ENCODE measurements at regions not wholly inside any gene's neighbourhood (a gene's known extent, or its start where the extent isn't known, plus 50 kb on each side); places are given as distances from the start of the nearest gene placed in this dataset.

DNA sequence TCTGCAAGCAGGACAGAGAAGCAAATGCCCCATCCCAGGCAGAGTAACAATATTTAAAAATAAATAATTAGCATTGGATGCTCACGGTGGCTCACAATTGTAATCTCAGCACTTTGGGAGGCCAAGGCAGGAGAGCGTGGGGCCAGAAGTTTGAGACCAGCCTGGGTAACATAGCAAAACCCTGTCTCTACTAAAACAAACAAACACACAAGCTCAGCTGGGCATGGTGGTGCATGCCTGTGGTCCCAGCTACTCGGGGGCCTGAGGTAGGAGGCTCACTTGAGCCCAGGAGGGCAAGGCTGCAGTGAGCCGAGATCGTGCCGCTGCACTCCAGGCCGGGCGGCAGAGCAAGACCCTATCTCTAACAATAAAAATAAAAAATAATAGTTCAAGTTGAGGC, 74.7 kb upstream of the NCOR2 start:
- Histone ChIP-seq H3K27ac (ENCODE audit: low read length) (no peak overlapping the region), H3K36me3 (ENCODE audit: control insufficient read depth in 1 of 2, insufficient read depth in 2 of 2, low read length in 2 of 2) (no peaks in the 10 kb centered on the region), H3K4me3 (ENCODE audit: low read depth in 1 of 2, low read length in 2 of 2) (no peak overlapping the region), H3K9me3 (ENCODE audit: control insufficient read depth in 1 of 2, low read length in 2 of 2) (no peaks in the 10 kb centered on the region), H3K27me3 (ENCODE audit: low read depth, low read length) (no peaks in the 10 kb centered on the region), H3K4me1 (ENCODE audit: control insufficient read depth in 1 of 2, insufficient read depth in 2 of 2, low read length in 2 of 2) (peaks cover 0 to 7% of the 10 kb centered on the region in 2 donors)

DNA sequence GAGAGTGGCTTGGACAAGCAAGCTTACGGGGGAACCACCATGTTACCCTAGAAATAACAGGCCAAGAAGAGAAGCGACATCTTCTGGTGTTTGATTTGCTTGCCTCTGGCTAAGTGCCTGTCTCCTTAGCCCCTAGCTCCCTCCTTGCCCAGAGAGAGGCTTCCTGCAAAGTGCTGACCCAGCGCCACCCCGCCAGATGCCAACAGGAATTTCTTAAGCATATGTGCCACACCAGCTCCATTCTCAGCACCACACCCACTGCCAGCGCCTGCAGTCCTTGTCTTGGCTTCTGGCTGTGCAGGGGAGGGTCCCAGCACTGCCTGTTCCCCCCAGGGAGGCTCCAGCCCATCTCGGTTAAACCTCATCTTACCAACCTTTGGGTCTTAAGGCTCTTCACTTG, 74.2 kb upstream of the NCOR2 start:
- Histone ChIP-seq H3K27me3 (ENCODE audit: low read depth, low read length) (no peaks in the 10 kb centered on the region), H3K27ac (ENCODE audit: low read length) (no peak overlapping the region), H3K36me3 (ENCODE audit: control insufficient read depth in 1 of 2, insufficient read depth in 2 of 2, low read length in 2 of 2) (no peaks in the 10 kb centered on the region), H3K4me1 (ENCODE audit: control insufficient read depth in 1 of 2, insufficient read depth in 2 of 2, low read length in 2 of 2) (peaks cover 3 to 7% of the 10 kb centered on the region in 2 donors), H3K4me3 (ENCODE audit: low read depth in 1 of 2, low read length in 2 of 2) (no peak overlapping the region), H3K9me3 (ENCODE audit: control insufficient read depth in 1 of 2, low read length in 2 of 2) (no peaks in the 10 kb centered on the region)

DNA sequence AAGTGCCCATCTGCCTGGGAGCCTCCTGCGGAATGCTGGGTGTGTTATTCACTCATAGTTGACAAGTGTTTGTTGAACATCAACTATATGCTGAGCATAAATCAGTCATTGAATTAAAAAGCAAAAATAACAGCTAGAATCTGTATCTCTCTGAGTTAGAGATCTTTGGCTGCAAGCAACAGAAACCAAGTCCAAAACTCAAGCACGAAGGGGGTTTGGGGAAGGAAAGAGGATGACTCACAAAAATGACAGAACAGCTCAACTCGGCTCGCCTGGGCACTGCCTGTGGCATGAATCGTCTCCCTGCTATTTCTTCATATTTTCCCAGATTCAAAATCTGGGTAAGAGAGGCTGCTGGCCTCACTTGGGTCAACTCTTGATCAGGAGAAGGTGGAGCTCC, 72.6 kb upstream of the NCOR2 start:
- H3K4me1 ChIP-seq (ENCODE audit: control insufficient read depth in 1 of 2, insufficient read depth in 2 of 2, low read length in 2 of 2) = peaks cover 5 to 7% of the 10 kb centered on the region in 2 donors
- H3K36me3 ChIP-seq (ENCODE audit: control insufficient read depth in 1 of 2, insufficient read depth in 2 of 2, low read length in 2 of 2) = no peaks in the 10 kb centered on the region
- no peak overlapping the region for H3K4me3 ChIP-seq (ENCODE audit: low read depth in 1 of 2, low read length in 2 of 2)
- H3K27me3 ChIP-seq (ENCODE audit: low read depth, low read length) = no peaks in the 10 kb centered on the region
- H3K9me3 ChIP-seq (ENCODE audit: control insufficient read depth in 1 of 2, low read length in 2 of 2) = no peaks in the 10 kb centered on the region
- no peak overlapping the region for H3K27ac ChIP-seq (ENCODE audit: low read length)

DNA sequence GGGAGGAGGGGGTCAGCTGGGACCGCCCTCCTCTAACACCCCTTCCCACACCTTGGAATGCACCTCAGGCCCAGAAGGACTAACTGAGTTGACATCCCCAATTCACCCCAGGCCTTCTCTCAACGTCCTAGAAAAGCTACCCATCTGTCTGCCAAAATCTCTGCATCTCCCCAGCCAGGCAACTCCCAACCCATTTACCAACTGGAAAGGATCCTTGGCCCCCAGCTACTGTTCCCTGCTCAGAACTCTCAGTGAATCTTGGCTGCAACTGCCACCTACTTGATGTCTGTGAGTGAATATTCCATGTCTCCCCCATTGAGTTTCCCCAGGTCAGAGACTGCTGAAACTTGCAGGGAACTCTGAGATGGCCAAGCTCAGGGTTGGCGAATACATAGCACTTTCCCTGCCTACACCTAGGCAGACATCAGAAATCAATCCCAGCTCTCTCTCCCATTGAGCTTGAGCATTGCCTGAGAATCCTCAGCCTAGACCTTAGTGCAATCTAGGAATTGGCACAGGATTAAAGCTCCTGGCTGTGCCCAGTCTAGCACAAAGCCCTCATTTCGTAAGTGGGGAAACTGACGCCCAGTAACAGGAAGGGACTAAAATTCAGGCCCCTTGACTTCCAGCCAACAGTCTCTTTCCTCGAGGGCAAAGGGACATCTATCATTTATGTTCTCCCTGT, 71.9 kb upstream of the NCOR2 start:
- Histone ChIP-seq H3K4me1 (ENCODE audit: control insufficient read depth in 1 of 2, insufficient read depth in 2 of 2, low read length in 2 of 2) (peaks cover 5 to 7% of the 10 kb centered on the region in 2 donors), H3K9me3 (ENCODE audit: control insufficient read depth in 1 of 2, low read length in 2 of 2) (no peaks in the 10 kb centered on the region), H3K27ac (ENCODE audit: low read length) (no peak overlapping the region), H3K27me3 (ENCODE audit: low read depth, low read length) (no peaks in the 10 kb centered on the region), H3K4me3 (ENCODE audit: low read depth in 1 of 2, low read length in 2 of 2) (no peak overlapping the region), H3K36me3 (ENCODE audit: control insufficient read depth in 1 of 2, insufficient read depth in 2 of 2, low read length in 2 of 2) (no peaks in the 10 kb centered on the region)

DNA sequence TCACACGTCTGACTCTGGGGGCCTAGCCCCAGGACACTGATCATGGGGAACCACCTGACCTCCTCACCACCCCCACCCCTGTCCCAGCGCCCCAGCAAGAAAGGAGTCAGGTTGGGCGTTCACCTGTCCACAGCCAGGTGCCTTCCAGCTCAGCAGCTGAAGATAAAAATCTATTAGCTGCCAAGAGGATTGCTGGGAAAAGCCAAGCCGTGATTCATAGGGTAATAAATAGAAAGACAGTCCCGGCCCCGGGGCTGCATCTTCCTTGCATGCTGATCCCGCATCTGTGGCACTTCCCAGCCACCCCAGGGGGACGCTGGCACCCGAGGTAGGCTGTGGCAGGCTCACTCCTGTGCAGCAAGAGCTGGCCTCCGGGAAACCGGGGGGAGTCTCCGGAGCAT, 70.2 kb upstream of the NCOR2 start:
- Histone ChIP-seq H3K27me3 (ENCODE audit: low read depth, low read length) (no peaks in the 10 kb centered on the region), H3K27ac (ENCODE audit: low read length) (no peak overlapping the region), H3K4me3 (ENCODE audit: low read depth in 1 of 2, low read length in 2 of 2) (no peak overlapping the region), H3K9me3 (ENCODE audit: control insufficient read depth in 1 of 2, low read length in 2 of 2) (no peaks in the 10 kb centered on the region), H3K36me3 (ENCODE audit: control insufficient read depth in 1 of 2, insufficient read depth in 2 of 2, low read length in 2 of 2) (no peaks in the 10 kb centered on the region), H3K4me1 (ENCODE audit: control insufficient read depth in 1 of 2, insufficient read depth in 2 of 2, low read length in 2 of 2) (peaks cover 7 to 10% of the 10 kb centered on the region in 2 donors)

DNA sequence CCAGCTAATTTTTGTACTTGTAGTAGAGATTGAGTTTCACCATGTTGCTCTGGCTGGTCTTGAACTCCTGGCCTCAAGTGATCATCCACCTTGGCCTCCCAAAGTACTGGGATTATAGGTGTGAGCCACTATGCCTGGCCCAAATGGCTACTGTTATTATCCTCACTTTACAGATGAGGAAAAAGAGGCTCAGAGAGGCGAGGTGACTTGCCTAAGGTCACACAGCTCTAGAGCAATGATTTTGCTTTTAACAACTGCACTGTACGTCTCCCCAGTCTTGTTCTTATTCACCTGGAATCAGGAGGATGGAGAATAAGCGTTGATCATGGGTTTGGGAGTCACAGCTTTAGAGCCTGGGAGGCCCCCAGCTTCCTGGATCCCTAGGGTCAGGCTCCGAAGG, 69.8 kb upstream of the NCOR2 start:
- Histone ChIP-seq H3K9me3 (ENCODE audit: control insufficient read depth in 1 of 2, low read length in 2 of 2) (no peaks in the 10 kb centered on the region), H3K27ac (ENCODE audit: low read length) (no peak overlapping the region), H3K4me3 (ENCODE audit: low read depth in 1 of 2, low read length in 2 of 2) (no peak overlapping the region), H3K36me3 (ENCODE audit: control insufficient read depth in 1 of 2, insufficient read depth in 2 of 2, low read length in 2 of 2) (no peaks in the 10 kb centered on the region), H3K4me1 (ENCODE audit: control insufficient read depth in 1 of 2, insufficient read depth in 2 of 2, low read length in 2 of 2) (peaks cover 7 to 10% of the 10 kb centered on the region in 2 donors), H3K27me3 (ENCODE audit: low read depth, low read length) (no peaks in the 10 kb centered on the region)

DNA sequence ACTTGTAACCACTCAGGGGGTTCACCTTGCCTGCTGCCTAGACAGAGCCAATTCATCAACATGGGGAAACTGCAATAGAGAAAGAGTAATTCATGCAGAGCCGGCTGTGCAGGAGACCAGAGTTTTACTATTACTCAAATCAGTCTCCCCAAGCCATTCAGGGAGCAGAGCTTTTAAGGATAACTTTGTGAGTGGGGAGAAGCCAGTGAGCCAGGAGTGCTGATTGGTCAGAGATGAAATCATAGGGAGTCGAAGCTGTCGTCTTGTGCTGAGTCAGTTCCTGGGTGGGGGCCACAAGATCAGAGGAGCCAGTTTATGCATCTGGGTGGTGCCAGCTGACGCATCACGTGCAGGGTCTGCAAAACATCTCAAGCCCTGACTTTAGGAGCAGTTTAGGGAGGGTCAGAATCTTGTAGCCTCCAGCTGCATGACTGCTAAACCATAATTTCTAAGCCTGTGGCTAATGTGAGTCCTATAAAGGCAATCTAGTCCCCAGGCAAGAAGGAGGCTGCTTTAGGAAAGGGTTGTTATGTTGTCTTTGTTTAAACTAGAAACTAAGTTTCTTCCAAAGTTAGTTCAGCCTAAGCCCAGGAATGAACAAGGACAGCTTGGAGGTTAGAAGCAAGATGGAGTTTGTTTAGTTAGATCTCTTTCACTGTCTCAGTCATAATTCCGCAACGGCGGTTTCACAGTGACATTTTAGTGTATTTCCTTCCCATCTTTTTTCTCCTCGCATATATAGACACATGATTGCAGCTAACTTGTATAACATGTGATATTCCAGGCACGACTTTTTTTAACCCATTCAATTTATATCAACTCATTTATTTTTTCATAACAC, 68.9 kb upstream of the NCOR2 start:
- H3K4me1 ChIP-seq (ENCODE audit: control insufficient read depth in 1 of 2, insufficient read depth in 2 of 2, low read length in 2 of 2) = peaks cover 7 to 10% of the 10 kb centered on the region in 2 donors
- no peaks in the 10 kb centered on the region for H3K36me3 ChIP-seq (ENCODE audit: control insufficient read depth in 1 of 2, insufficient read depth in 2 of 2, low read length in 2 of 2)
- H3K27ac ChIP-seq (ENCODE audit: low read length) = peak overlapping the region; percentile 20
- H3K27me3 ChIP-seq (ENCODE audit: low read depth, low read length) = no peaks in the 10 kb centered on the region
- no peak overlapping the region for H3K4me3 ChIP-seq (ENCODE audit: low read depth in 1 of 2, low read length in 2 of 2)
- no peaks in the 10 kb centered on the region for H3K9me3 ChIP-seq (ENCODE audit: control insufficient read depth in 1 of 2, low read length in 2 of 2)

DNA sequence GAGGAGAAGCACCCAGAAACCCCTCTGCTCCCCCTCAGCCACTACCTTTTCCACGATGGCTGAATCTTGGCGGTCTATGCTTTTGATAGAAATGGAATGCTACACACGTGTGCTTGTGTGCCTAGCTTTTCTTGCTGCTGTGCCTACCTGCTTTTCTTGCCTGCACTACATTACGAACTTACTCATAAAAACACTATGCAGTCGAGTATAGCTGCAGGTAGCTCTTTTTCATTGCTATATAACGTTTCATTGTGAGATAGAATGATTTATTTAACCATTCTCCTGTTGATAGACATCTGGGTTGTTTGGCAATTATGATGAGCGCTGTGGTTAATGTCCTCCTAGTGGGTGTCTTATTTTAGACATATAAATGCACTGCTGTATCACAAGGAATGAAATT, 67.9 kb upstream of the NCOR2 start:
- H3K36me3 ChIP-seq (ENCODE audit: control insufficient read depth in 1 of 2, insufficient read depth in 2 of 2, low read length in 2 of 2) = no peaks in the 10 kb centered on the region
- peaks cover 7 to 10% of the 10 kb centered on the region in 2 donors for H3K4me1 ChIP-seq (ENCODE audit: control insufficient read depth in 1 of 2, insufficient read depth in 2 of 2, low read length in 2 of 2)
- H3K9me3 ChIP-seq (ENCODE audit: control insufficient read depth in 1 of 2, low read length in 2 of 2) = no peaks in the 10 kb centered on the region
- no peak overlapping the region for H3K4me3 ChIP-seq (ENCODE audit: low read depth in 1 of 2, low read length in 2 of 2)
- no peaks in the 10 kb centered on the region for H3K27me3 ChIP-seq (ENCODE audit: low read depth, low read length)
- H3K27ac ChIP-seq (ENCODE audit: low read length) = no peak overlapping the region

DNA sequence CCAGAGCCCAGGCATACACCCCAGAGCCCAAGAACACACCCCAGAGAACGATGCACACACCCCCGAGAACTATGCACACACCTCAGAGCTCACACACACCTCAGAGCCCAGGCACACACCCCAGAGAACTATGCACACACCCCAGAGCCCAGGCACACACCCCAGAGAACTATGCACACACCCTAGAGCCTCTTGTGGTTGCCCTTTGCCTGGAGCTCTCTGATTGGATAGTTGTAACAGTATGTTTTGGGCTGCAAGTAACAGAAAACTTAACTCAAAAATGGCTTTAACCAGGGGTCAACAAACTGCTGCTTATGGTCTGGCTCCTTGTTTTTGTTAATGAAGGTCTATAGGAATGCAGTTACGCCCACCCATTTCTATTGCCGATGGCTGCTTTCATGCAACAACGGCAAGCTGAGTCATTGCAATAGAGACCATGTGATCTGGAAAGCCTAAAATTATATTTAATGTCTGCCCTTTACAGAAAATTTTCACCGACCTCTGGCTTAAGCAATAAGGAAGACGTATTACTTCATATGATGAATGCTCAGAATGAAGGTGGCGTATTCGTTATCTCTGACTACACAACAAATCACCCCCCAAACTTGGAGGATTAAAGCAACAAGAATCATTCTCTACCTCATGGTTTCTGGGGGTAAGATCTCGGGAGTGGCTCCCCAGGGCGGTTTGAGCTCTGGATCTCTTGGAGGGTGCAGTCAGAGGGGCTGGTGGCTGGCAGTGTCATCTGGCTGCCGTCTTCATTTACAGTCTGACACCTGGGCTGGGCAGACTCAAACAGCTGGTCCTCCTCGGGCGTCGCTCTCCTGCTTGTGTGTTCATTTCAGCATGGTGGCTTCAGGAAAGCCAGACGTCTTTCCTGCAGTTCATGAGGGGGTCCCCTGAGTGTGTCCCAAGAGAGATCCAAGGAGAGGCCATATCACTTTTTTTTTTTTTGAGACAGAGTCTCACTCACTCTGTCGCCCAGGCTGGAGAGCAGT, 66.3 kb upstream of the NCOR2 start:
- Histone ChIP-seq H3K9me3 (ENCODE audit: control insufficient read depth in 1 of 2, low read length in 2 of 2) (no peaks in the 10 kb centered on the region), H3K27me3 (ENCODE audit: low read depth, low read length) (no peaks in the 10 kb centered on the region), H3K4me3 (ENCODE audit: low read depth in 1 of 2, low read length in 2 of 2) (no peak overlapping the region), H3K4me1 (ENCODE audit: control insufficient read depth in 1 of 2, insufficient read depth in 2 of 2, low read length in 2 of 2) (peaks cover 7 to 10% of the 10 kb centered on the region in 2 donors), H3K27ac (ENCODE audit: low read length) (no peak overlapping the region), H3K36me3 (ENCODE audit: control insufficient read depth in 1 of 2, insufficient read depth in 2 of 2, low read length in 2 of 2) (no peaks in the 10 kb centered on the region)

DNA sequence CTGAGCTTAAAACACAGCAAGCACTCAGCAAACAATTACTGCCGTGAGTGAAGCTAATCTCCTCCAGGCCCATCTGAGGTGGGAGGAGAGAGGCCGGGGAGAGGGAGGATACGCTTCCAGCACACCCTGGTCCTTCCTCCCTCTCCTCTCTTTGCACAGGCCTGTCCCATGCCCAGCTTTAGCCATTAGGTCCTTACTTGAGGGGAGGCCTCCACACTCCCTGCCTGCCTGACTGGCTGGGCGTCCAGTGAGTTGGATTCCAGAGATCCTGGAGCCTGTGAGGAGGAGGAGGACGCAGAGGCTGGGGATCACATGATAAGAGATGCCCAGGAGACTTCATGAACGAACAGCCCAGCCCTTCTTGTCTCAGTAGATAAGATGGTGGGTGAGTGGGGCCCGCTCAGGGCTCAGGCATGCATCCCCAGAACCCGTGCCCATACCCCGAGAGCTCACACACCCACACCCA, 65.1 kb upstream of the NCOR2 start:
- Histone ChIP-seq H3K9me3 (ENCODE audit: control insufficient read depth in 1 of 2, low read length in 2 of 2) (no peaks in the 10 kb centered on the region), H3K4me1 (ENCODE audit: control insufficient read depth in 1 of 2, insufficient read depth in 2 of 2, low read length in 2 of 2) (peaks cover 7 to 10% of the 10 kb centered on the region in 2 donors), H3K27me3 (ENCODE audit: low read depth, low read length) (no peaks in the 10 kb centered on the region), H3K4me3 (ENCODE audit: low read depth in 1 of 2, low read length in 2 of 2) (no peak overlapping the region), H3K36me3 (ENCODE audit: control insufficient read depth in 1 of 2, insufficient read depth in 2 of 2, low read length in 2 of 2) (no peaks in the 10 kb centered on the region), H3K27ac (ENCODE audit: low read length) (no peak overlapping the region)
